HG03571 (cell line): ENCODE measurements at regions not wholly inside any gene's neighbourhood (a gene's known extent, or its start where the extent isn't known, plus 50 kb on each side); places are given as distances from the start of the nearest gene placed in this dataset.

Experiments used
- ATAC-seq: cut with Tn5 transposase; IDR thresholded peaks from one replicate; pipeline ENCODE4 v1.9.1; 2021; ENCODE audit not compliant: unreplicated experiment

- ATAC-seq = no peak
These were observed 80.6 kb upstream of the PREP start for GRCh38 chr6:105483492-105483891.

- ATAC-seq = no peak
These were observed 80.0 kb upstream of the PREP start for GRCh38 chr6:105482921-105483320.

- no peak for ATAC-seq
These were observed 79.5 kb upstream of the PREP start for GRCh38 chr6:105482227-105482844.

DNA sequence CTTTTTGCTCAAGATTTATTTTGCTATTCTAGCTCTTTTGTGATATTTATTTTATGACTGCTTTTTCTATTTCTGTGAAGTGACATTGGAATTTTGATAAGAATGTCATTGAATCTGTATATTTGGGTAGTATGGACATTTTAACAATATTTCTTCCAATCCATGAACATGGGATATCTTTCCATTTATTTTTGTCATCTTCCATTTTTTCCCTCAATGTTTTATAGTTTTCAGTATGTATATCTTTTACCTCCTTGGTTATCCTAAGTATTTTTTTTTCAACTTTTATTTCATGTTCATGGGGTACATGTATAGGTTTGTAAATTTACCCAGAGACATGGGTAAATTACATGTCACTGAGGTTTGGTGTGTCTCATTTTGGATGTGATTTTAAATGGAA is 74.1 kb upstream of the PREP start:
- no peak for ATAC-seq

DNA sequence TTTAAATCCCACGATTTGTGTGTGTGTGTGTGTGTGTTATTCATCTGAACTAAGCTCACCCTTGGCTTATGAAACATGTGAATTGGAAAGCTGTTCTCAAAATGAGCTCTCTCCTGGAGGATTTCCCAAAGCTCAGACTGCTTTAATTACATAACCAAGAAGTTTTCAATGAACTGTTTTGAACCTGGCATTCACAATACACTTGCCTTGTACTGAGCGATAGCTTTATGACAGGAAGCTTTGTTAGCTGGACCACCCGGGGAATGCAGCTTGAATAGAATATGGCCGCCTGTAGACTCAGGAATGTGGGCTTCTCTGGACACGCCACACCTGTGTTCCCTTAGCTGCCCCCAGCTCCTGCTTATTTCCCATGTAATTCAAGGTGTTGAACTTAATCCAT is 71.4 kb upstream of the PREP start:
- ATAC-seq = no peak

- no peak for ATAC-seq
These were observed 67.1 kb upstream of the PREP start for GRCh38 chr6:105469946-105470345.

- no peak for ATAC-seq
These were observed 66.0 kb upstream of the PREP start for GRCh38 chr6:105468850-105469249.

GRCh38 chr6:105460860-105461259 is 58.0 kb upstream of the PREP start:
- ATAC-seq = no peak

DNA sequence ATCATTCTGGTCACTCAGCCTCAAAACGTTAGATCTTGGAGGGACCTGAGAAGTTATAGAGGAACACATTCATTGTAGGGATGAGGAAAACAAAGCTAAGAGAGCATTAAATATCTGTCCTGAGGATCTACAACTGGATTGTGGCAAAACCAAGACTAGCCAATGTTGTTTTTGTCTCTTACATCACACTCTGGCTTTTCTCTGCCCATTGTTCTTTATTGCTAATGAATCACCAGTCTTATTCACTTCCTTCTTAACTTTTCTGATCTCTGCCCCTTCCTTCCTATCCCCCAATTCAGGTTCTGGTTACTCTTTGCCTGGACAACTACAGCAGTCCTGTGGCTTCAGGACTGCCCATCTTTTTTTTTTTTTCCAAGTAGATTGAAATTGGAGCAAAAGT is 57.0 kb upstream of the PREP start:
- ATAC-seq = no peak

GRCh38 chr6:105459049-105459448 is 56.2 kb upstream of the PREP start:
- ATAC-seq = peak; percentile 96

DNA sequence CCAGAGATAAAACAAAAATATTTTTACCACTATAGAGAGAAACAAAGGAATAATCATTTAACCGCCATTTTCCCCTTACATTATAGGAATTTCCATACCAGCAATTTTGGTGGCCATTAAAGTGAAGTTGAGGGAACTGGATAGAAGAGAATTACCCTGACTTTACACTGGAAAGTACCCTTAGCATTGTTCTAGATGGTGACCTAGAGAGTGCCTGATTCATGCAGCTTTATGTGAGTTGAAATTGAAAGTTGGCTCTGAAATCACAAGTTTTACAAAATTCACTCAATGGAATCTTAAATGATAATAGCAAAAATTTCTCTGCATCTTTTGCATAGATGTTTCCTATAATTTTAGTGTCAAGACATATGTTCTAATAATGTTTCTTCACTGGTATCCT is 55.7 kb upstream of the PREP start:
- peak; percentile 41 for ATAC-seq

DNA sequence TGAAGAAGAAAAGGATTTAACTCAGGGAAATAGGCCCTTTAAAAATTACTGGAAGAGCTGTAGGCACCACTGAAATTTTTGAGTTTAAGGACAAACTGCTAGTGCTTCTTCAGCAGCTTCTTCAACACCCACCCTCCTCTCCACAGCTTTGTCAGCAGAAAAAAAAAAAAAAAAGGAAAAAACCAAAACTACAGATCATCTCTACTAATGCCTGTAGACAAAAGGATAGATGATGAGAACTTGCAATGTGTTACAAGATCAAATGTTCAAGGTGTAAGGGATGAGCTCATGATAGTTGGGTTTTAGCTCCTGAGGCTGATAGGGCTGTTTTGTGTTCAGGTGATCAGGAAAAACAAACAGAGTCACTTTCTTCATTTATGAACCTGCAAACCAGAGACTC is 55.2 kb upstream of the PREP start:
- ATAC-seq = no peak

GRCh38 chr6:105453968-105454367 is 51.1 kb upstream of the PREP start:
- no peak for ATAC-seq

- ATAC-seq = peak; percentile 67
These were observed 50.3 kb upstream of the PREP start for GRCh38 chr6:105452924-105453756.
